B cell (primary cell): ENCODE measurements at regions not wholly inside any gene's neighbourhood (a gene's known extent, or its start where the extent isn't known, plus 50 kb on each side); places are given as distances from the start of the nearest gene placed in this dataset.

Experiments used
- ATAC-seq: fragments of 200-7000 bp; cut with Tn5 transposase; one replicate; pipeline ENCODE4 v1.10.0; 2021; ENCODE audit warnings: low read depth, mild to moderate bottlenecking, moderate number of reproducible peaks, moderate library complexity
- CTCF ChIA-PET: fragments of 350-600 bp; sonication (Branson Sonifier 250); formaldehyde crosslinking; loops from one replicate; lab custom pipeline; 2021; ENCODE audit warnings: antibody characterized with exemption, inconsistent platforms; lab: Charles Lee
- POLR2A ChIA-PET: fragments of 350-600 bp; sonication (Branson Sonifier 250); formaldehyde crosslinking; loops from one replicate; lab custom pipeline; 2021; ENCODE audit warnings: antibody characterized with exemption; lab: Charles Lee
- DNase-seq: peaks from one replicate; pipeline ENCODE4 v3.0.0; 2013
- H2AFZ ChIP-seq: 2 replicates; pipeline ENCODE4 v1.6.1; 2012; ENCODE audit warnings: mild to moderate bottlenecking, low read depth, low read length; ENCODE audit not compliant: insufficient read depth, poor library complexity, severe bottlenecking
- H3K27ac ChIP-seq, 2 donors: 1 replicate in 1 of 2; 2 replicates in 1 of 2; pipeline ENCODE4 v1.5.1; 2012 to 2013; ENCODE audit warnings: low read length in 2 of 2, mild to moderate bottlenecking in 2 of 2, moderate library complexity in 1 of 2
- H3K27me3 ChIP-seq, 4 experiments: fragments of 200-600 bp in 1 of 4; sonication (generic) in 1 of 4; replicated peaks in 1 of 4; 1 replicate in 2 of 4; 2 replicates in 2 of 4; pipeline versions ENCODE4 v1.6.1 to v1.7.0; 2013 to 2016; ENCODE audit warnings: low read length in 3 of 4, mild to moderate bottlenecking in 2 of 4, mixed read lengths in 1 of 4, moderate library complexity in 1 of 4; ENCODE audit not compliant: insufficient read depth in 4 of 4, control insufficient read depth in 3 of 4; ENCODE audit errors: control extremely low read depth in 1 of 4
- H3K36me3 ChIP-seq, 2 experiments: replicated peaks in 1 of 2; 1 replicate in 1 of 2; 2 replicates in 1 of 2; pipeline versions ENCODE4 v1.6.1 to v1.7.1; 2013; ENCODE audit warnings: low read length in 1 of 2; ENCODE audit not compliant: insufficient read depth in 2 of 2, control insufficient read depth in 1 of 2; ENCODE audit errors: control extremely low read depth in 1 of 2, extremely low read depth in 1 of 2
- H3K4me1 ChIP-seq, 2 donors: fragments of 200-600 bp in 1 of 2; sonication (generic) in 1 of 2; 1 replicate in 1 of 2; 2 replicates in 1 of 2; pipeline versions ENCODE4 v1.5.1 to v1.6.1; 2013 to 2017; ENCODE audit warnings: low read length in 2 of 2; ENCODE audit not compliant: control insufficient read depth in 2 of 2, insufficient read depth in 2 of 2
- H3K4me2 ChIP-seq: replicated peaks from 2 replicates; pipeline ENCODE3; 2012; ENCODE audit warnings: mild to moderate bottlenecking, low read depth, low read length; ENCODE audit not compliant: poor library complexity, severe bottlenecking
- H3K4me3 ChIP-seq, 5 experiments: fragments of 200-600 bp in 1 of 5; sonication (generic) in 1 of 5; 1 replicate in 3 of 5; 2 replicates in 2 of 5; pipeline versions ENCODE4 v1.5.1 to v1.7.0; 2011 to 2016; ENCODE audit warnings: low read length in 4 of 5, mild to moderate bottlenecking in 4 of 5, low read depth in 2 of 5, control low read depth in 1 of 5, moderate library complexity in 1 of 5; ENCODE audit not compliant: insufficient read depth in 1 of 5; ENCODE audit errors: control extremely low read depth in 1 of 5, extremely low read depth in 1 of 5
- H3K79me2 ChIP-seq: fragments of 200-600 bp; sonication (generic); one replicate; pipeline ENCODE4 v1.6.0; 2016; ENCODE audit warnings: low read length; ENCODE audit not compliant: control insufficient read depth, insufficient read depth
- H3K9ac ChIP-seq: fragments of 200-600 bp; sonication (generic); 2 replicates; pipeline ENCODE4 v1.6.1; 2017; ENCODE audit warnings: mild to moderate bottlenecking, low read length, moderate library complexity
- H3K9me3 ChIP-seq, 3 donors: one replicate each; pipeline versions ENCODE4 v1.6.1 to v1.7.1; 2013; ENCODE audit warnings: low read length in 2 of 3; ENCODE audit not compliant: control insufficient read depth in 2 of 3, insufficient read depth in 1 of 3; ENCODE audit errors: control extremely low read depth in 1 of 3
- H4K20me1 ChIP-seq: 2 replicates; pipeline ENCODE4 v1.6.0; 2012; ENCODE audit warnings: mild to moderate bottlenecking, low read length; ENCODE audit not compliant: insufficient read depth, control insufficient read depth, poor library complexity, severe bottlenecking
- H3K27ac Mint-ChIP-seq: one replicate; pipeline ENCODE4 v1.8.0; 2021; ENCODE audit warnings: mixed read lengths
- H3K27me3 Mint-ChIP-seq: one replicate; pipeline ENCODE4 v1.8.0; 2021; ENCODE audit warnings: mixed read lengths
- H3K4me1 Mint-ChIP-seq: one replicate; pipeline ENCODE4 v1.8.0; 2021; ENCODE audit warnings: mixed read lengths
- H3K4me3 Mint-ChIP-seq: one replicate; pipeline ENCODE4 v1.8.0; 2021; ENCODE audit warnings: mixed read lengths
- H3K9me3 Mint-ChIP-seq: one replicate; pipeline ENCODE4 v1.8.0; 2022; ENCODE audit warnings: mixed read lengths; ENCODE audit not compliant: insufficient read depth
- CTCF ChIP-seq: fragments of 200-600 bp; IDR thresholded peaks from one replicate; pipeline ENCODE4 v1.8.0; 2022; ENCODE audit warnings: antibody characterized with exemption, mild to moderate bottlenecking
- EZH2 ChIP-seq: IDR thresholded peaks from 2 replicates; pipeline ENCODE4 v1.6.1; 2012; ENCODE audit warnings: borderline replicate concordance, low read depth, mild to moderate bottlenecking, moderate library complexity, low read length; ENCODE audit not compliant: insufficient read depth, poor library complexity, severe bottlenecking
- WGBS: methylation state at CpG from one replicate; pipeline ENCODE4 v1.1.5; 2013; ENCODE audit warnings: missing lambda C conversion rate; ENCODE audit not compliant: insufficient coverage; 5-methylcytosine and 5-hydroxymethylcytosine counted together
- intact Hi-C: fragments of 100-400 bp; cut with micrococcal nuclease; formaldehyde crosslinking; loops from one replicate; pipeline ENCODE4 v1.10.0; 2022

DNA sequence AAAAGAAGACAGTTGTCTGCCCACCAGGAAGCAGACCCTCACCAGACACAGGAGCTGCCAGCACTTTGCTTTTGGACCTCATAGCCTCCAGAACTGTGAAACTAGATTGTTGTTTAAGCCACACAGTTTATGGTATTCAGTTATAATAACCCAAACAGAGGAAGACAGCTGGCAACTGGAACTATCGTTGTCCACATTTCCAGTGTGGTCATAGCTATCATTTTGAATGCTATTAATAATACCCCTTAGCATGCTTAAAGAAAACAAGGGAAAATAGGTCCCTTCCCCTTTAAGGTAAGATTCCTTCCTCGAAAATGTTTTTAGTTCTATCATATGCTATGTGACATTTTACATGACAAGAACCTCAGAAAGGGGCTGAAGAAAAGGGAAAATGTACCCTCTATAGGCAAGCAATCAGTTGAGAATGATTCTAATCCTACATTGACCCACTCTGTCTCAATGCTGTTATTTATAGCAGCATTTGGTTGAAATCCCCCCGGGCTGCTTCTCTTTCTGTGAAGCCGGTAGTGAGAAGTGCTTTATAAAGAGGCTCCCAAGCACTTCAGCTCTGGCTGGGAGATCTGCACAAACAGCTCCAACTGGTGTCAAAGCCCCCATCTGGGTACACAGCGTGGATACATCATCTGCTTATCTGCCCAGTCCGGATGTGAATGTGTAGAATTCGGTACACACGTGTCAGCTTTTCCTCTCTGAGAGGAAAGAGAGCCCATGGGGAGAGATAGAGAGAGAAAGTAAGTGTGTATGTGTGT lies 221.2 kb upstream of the FLRT2 start:
- Histone ChIP-seq H4K20me1 (no peaks in the 10 kb centered on the region), H3K4me3 (no peak overlapping the region), H3K4me1 (no peaks in the 10 kb centered on the region), H3K4me2 (no peak overlapping the region), H3K27ac (no peak overlapping the region), H3K36me3 (no peaks in the 10 kb centered on the region), H2AFZ (no peak overlapping the region), H3K27me3 (no peaks in the 10 kb centered on the region), H3K9me3 (peaks cover 0 to 2% (median 0%) of the 10 kb centered on the region in 3 donors), H3K9ac (no peak overlapping the region), H3K79me2 (no peaks in the 10 kb centered on the region)
- CTCF ChIA-PET, result no interaction called here
- H3K27me3 Mint-ChIP-seq, result no peaks in the 10 kb centered on the region
- no peak overlapping the region for H3K27ac Mint-ChIP-seq
- H3K9me3 Mint-ChIP-seq, result peaks cover 3% of the 10 kb centered on the region
- WGBS, result 16% methylated on average over 4 of the region's 8 CpGs
- H3K4me3 Mint-ChIP-seq, result no peak overlapping the region
- no peak for TF ChIP-seq EZH2
- no peak for TF ChIP-seq CTCF
- DNase-seq, result no peak
- H3K4me1 Mint-ChIP-seq, result no peaks in the 10 kb centered on the region
- no peak for ATAC-seq
- POLR2A ChIA-PET, result no interaction called here
- intact Hi-C loops, result no loop called here

- peaks cover 0 to 2% (median 0%) of the 10 kb centered on the region in 3 donors for H3K9me3 ChIP-seq
- no peaks in the 10 kb centered on the region for H3K79me2 ChIP-seq
- no peak for DNase-seq
- H3K9ac ChIP-seq, result no peak overlapping the region
- no peaks in the 10 kb centered on the region for H3K36me3 ChIP-seq
- 84% methylated on average over 3 of the region's 8 CpGs for WGBS
- no peaks in the 10 kb centered on the region for H3K27me3 Mint-ChIP-seq
- H3K4me3 ChIP-seq, result no peak overlapping the region
- H2AFZ ChIP-seq, result no peak overlapping the region
- no peak overlapping the region for H3K27ac Mint-ChIP-seq
- H4K20me1 ChIP-seq, result no peaks in the 10 kb centered on the region
- no peak for ATAC-seq
- H3K4me3 Mint-ChIP-seq, result no peak overlapping the region
- H3K4me1 Mint-ChIP-seq, result no peaks in the 10 kb centered on the region
- no peaks in the 10 kb centered on the region for H3K27me3 ChIP-seq
- H3K27ac ChIP-seq, result no peak overlapping the region
- intact Hi-C loops, result no loop called here
- H3K9me3 Mint-ChIP-seq, result peaks cover 5% of the 10 kb centered on the region
- no peak overlapping the region for H3K4me2 ChIP-seq
- TF ChIP-seq EZH2, result no peak
- no peak for TF ChIP-seq CTCF
- no peaks in the 10 kb centered on the region for H3K4me1 ChIP-seq
- POLR2A ChIA-PET, result no interaction called here
- CTCF ChIA-PET, result no interaction called here
These were observed 219.3 kb upstream of the FLRT2 start for GRCh38 chr14:85310491-85311272.
